ENCODE measurements at regions not wholly inside any gene's neighbourhood (a gene's known extent, or its start where the extent isn't known, plus 50 kb on each side); places are given as distances from the start of the nearest gene placed in this dataset.
"Not testable (repeated sequence)": the region's sequence is repeated elsewhere in the genome, so short reads cannot be mapped to it uniquely, and the experiment has no call there.

DNA sequence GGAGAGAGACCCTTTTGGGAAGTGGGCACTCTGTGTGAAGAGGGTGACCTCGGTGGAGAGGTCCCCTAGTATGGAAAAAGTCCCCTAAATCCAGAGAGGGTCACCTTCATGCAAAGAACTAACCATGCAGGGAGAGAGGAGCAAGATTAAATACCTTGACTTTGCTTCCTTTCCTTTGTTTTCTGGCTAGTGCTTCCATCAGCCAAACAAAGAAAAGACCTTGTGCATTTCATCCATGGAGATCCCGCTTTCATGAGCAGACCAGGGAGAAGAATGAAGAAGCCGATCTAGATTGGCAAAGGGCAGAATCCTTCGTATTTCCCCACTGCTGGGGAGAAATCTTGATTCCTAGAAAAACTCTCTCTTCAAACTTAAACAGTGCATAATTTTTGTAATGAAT, 813.3 kb upstream of the CDH6 start:
- Histone ChIP-seq H3K36me3 (no peaks in the 10 kb centered on the region), H3K4me3 (no peak overlapping the region), H3K4me1 (no peaks in the 10 kb centered on the region), H3K27ac (replicated peaks in 1 of 4) (no peak overlapping the region), H3K9me3 (no peaks in the 10 kb centered on the region), H3K27me3 (no peaks in the 10 kb centered on the region)
- TF ChIP-seq POLR2AphosphoS5 (IDR thresholded peaks at IDR 0.05) = no peak
- TF ChIP-seq, protein P1, sequence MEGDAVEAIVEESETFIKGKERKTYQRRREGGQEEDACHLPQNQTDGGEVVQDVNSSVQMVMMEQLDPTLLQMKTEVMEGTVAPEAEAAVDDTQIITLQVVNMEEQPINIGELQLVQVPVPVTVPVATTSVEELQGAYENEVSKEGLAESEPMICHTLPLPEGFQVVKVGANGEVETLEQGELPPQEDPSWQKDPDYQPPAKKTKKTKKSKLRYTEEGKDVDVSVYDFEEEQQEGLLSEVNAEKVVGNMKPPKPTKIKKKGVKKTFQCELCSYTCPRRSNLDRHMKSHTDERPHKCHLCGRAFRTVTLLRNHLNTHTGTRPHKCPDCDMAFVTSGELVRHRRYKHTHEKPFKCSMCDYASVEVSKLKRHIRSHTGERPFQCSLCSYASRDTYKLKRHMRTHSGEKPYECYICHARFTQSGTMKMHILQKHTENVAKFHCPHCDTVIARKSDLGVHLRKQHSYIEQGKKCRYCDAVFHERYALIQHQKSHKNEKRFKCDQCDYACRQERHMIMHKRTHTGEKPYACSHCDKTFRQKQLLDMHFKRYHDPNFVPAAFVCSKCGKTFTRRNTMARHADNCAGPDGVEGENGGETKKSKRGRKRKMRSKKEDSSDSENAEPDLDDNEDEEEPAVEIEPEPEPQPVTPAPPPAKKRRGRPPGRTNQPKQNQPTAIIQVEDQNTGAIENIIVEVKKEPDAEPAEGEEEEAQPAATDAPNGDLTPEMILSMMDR (IDR thresholded peaks at IDR 0.05) = no peak
- no peak for TF ChIP-seq POLR2A (IDR thresholded peaks at IDR 0.05; ENCODE audit: low read depth)
- no peak for TF ChIP-seq EP300 (IDR thresholded peaks at IDR 0.05)
- 77% methylated on average over 4 of the region's 4 CpGs for WGBS
- intact Hi-C loops (cut with DNase I) = no loop called here
- no peak for DNase-seq (ENCODE audit: extremely low spot score)

DNA sequence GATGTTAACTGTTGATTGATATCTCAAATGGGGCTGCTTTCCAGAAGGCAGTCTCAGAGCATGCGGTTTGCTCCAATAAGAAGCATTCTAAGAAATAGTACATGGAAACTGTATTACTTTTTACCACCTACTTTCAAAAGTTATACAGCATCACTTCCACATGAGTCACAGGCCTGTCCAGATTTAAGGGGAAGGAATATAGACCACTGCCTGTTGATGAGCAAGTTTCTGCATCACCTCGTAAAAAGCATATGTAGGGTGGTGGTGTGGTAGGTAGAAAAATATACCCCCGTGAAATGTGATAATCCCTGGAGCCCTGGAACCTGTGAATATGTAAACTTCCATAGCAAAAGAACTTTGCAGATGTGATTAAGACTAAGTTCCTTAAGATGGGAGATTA, 816.6 kb upstream of the CDH6 start:
- Histone ChIP-seq H3K27ac (replicated peaks in 1 of 4) (no peak overlapping the region), H3K36me3 (no peaks in the 10 kb centered on the region), H3K4me1 (no peaks in the 10 kb centered on the region), H3K27me3 (no peaks in the 10 kb centered on the region), H3K4me3 (no peak overlapping the region), H3K9me3 (no peaks in the 10 kb centered on the region)
- 81% methylated on average over 3 of the region's 3 CpGs for WGBS
- TF ChIP-seq, protein P1 (IDR thresholded peaks at IDR 0.05) = no peak
- TF ChIP-seq EP300 (IDR thresholded peaks at IDR 0.05) (no peak), POLR2A (IDR thresholded peaks at IDR 0.05; ENCODE audit: low read depth) (no peak), POLR2AphosphoS5 (IDR thresholded peaks at IDR 0.05) (no peak)
- intact Hi-C loops (cut with DNase I) = no loop called here
- no peak for DNase-seq (ENCODE audit: extremely low spot score)

DNA sequence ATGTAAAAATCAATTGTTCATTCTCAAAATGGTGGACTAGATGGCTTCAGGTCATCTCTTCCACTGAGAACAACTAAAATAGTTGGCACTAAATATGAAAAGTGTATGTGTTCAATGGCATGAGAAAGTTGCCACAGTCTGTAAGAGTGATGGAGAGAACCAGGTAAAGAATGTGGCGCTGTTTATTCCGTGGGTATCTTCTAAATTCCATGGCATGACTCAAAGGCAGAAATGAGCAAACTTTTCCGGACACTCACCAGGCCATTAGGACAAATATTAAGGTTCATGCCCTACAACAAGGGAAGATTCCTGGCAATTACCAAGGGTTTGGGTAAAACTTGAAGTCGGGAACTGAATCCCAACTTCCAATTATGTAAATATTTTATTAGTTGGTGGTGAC, 825.4 kb upstream of the CDH6 start:
- no peak overlapping the region for H3K27ac ChIP-seq (replicated peaks in 1 of 4)
- 78% methylated on average over 4 of the region's 4 CpGs for WGBS
- peaks cover 0 to 8% (median 2%) of the 10 kb centered on the region in 4 donors for H3K9me3 ChIP-seq
- H3K36me3 ChIP-seq = no peaks in the 10 kb centered on the region
- intact Hi-C loops (cut with DNase I) = no loop called here
- no peaks in the 10 kb centered on the region for H3K4me1 ChIP-seq
- TF ChIP-seq POLR2AphosphoS5 (IDR thresholded peaks at IDR 0.05) = no peak
- DNase-seq (ENCODE audit: extremely low spot score) = no peak
- no peaks in the 10 kb centered on the region for H3K27me3 ChIP-seq
- no peak overlapping the region for H3K4me3 ChIP-seq

DNA sequence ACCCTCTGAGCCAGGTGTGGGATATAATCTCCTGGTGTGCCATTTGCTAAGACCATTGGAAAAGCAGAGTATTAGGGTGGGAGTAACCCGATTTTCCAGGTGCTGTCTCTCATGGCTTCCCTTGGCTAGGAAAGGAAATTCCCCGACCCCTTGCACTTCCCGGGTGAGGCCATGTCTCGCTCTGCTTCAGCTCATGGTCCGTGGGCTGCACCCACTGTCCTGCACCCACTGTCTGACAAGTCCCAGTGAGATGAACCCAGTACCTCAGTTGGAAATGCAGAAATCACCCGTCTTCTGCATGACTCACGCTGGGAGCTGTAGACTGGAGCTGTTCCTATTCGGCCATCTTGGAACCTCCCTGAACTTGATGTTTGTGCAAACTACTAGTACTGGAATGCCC, 828.5 kb upstream of the CDH6 start:
- H3K27me3 ChIP-seq; H3K4me1 ChIP-seq; DNase-seq (ENCODE audit: extremely low spot score); intact Hi-C loops (cut with DNase I); H3K9me3 ChIP-seq; H3K4me3 ChIP-seq; H3K36me3 ChIP-seq; H3K27ac ChIP-seq (replicated peaks in 1 of 4): not testable (repeated sequence)
- WGBS = 95% methylated on average over 7 of the region's 8 CpGs

DNA sequence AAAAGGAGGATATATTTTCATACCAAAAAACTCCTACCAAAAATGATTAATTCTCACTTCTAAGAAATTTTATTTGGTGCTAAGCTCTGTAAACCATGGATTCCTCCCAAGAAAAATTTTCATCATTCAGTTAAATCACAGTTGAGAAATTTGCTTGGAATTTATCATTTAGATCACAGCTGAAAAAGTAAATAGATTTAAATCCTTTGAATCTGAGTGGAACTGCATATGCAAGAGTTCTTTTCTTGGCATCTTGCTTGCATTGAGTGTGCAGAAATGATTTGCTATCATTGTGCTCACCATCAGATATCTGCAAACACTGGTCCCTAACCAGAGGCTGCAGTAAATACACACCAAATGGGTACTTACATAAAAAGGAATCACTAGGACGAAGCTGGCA, 836.1 kb upstream of the CDH6 start:
- H3K4me1 ChIP-seq = no peaks in the 10 kb centered on the region
- TF ChIP-seq POLR2A (IDR thresholded peaks at IDR 0.05; ENCODE audit: low read depth) (no peak), EP300 (IDR thresholded peaks at IDR 0.05) (no peak), POLR2AphosphoS5 (IDR thresholded peaks at IDR 0.05) (no peak)
- TF ChIP-seq, protein P1 (IDR thresholded peaks at IDR 0.05) = no peak
- H3K27ac ChIP-seq (replicated peaks in 1 of 4) = no peak overlapping the region
- no peaks in the 10 kb centered on the region for H3K36me3 ChIP-seq
- 78% methylated on average over 1 of the region's 1 CpG for WGBS
- no peak overlapping the region for H3K4me3 ChIP-seq
- H3K27me3 ChIP-seq = no peaks in the 10 kb centered on the region
- intact Hi-C loops (cut with DNase I) = no loop called here
- peaks cover 0 to 6% (median 0%) of the 10 kb centered on the region in 4 donors for H3K9me3 ChIP-seq
- no peak for DNase-seq (ENCODE audit: extremely low spot score)

DNA sequence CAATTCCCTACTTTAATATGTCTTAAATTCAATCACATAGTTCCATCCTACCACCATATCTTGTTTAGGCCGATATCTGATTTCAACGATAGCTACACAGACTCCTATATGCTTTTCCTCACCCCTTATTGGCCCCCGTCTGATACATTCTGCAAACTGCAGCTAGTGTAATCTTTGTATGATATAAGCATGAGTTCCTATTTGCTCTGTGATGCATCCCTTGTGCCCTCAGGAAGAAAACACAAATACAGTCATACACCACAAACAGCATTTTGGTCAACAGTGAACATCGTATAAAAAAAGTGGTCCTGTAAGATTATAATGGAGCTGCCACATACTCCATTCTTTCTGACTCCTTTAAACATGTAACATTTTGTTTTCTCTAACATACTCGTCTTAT, 837.8 kb upstream of the CDH6 start:
- no peak for DNase-seq (ENCODE audit: extremely low spot score)
- intact Hi-C loops (cut with DNase I) = no loop called here
- 69% methylated on average over 5 of the region's 5 CpGs for WGBS
- no peak overlapping the region for H3K4me3 ChIP-seq
- H3K27ac ChIP-seq (replicated peaks in 1 of 4) = no peak overlapping the region
- H3K27me3 ChIP-seq = no peaks in the 10 kb centered on the region
- peaks cover 0 to 6% (median 0%) of the 10 kb centered on the region in 4 donors for H3K9me3 ChIP-seq
- H3K4me1 ChIP-seq = no peaks in the 10 kb centered on the region
- TF ChIP-seq POLR2A (IDR thresholded peaks at IDR 0.05; ENCODE audit: low read depth) (no peak), POLR2AphosphoS5 (IDR thresholded peaks at IDR 0.05) (no peak), EP300 (IDR thresholded peaks at IDR 0.05) (no peak)
- TF ChIP-seq, protein P1 (IDR thresholded peaks at IDR 0.05) = no peak
- no peaks in the 10 kb centered on the region for H3K36me3 ChIP-seq
